ENCODE measurements at regions not wholly inside any gene's neighbourhood (a gene's known extent, or its start where the extent isn't known, plus 50 kb on each side); places are given as distances from the start of the nearest gene placed in this dataset.

- Histone ChIP-seq H3K4me1 (no peaks in the 10 kb centered on the region), H3K27ac (no peak overlapping the region), H3K36me3 (no peaks in the 10 kb centered on the region), H3K4me3 (no peak overlapping the region), H3K9me3 (no peaks in the 10 kb centered on the region), H3K27me3 (no peaks in the 10 kb centered on the region)
- FAIRE-seq, result no peak
- ATAC-seq, result no peak
- DNase-seq, result no peak
- 47 to 52% methylated on average over 8 of the region's 8 CpGs for WGBS, 2 donors
- no peak for TF ChIP-seq CTCF (IDR thresholded peaks at IDR 0.05)
- intact Hi-C loops (cut with DNase I), result no loop called here
Observed at GRCh38 chr2:15826273-15826717, 114.1 kb upstream of the MYCN start.

DNA sequence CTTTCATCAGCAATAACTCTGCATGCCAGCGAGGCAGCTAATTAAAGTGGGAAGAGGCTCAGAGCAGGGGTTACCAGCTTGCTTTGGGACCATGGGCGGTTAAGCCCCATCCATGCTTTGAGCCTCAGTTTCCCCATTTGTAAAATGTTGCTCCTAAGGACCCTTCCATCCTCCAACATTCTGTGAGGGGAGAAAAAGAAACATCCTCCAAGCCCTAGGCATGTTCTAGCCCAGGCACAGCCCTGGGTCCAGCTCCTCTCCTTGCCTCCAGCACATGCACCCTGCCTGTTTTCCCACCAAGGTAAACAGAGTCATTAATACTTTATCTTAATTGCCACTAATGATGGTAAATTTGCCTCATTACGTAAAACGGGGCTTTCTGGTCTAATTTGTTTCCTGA lies 113.3 kb upstream of the MYCN start:
- 74 to 75% methylated on average over 4 of the region's 4 CpGs for WGBS, 2 donors
- Histone ChIP-seq H3K9me3 (no peaks in the 10 kb centered on the region), H3K27ac (no peak overlapping the region), H3K27me3 (no peaks in the 10 kb centered on the region), H3K36me3 (no peaks in the 10 kb centered on the region), H3K4me3 (no peak overlapping the region), H3K4me1 (no peaks in the 10 kb centered on the region)
- intact Hi-C loops (cut with DNase I), result no loop called here
- TF ChIP-seq CTCF (IDR thresholded peaks at IDR 0.05), result no peak
- ATAC-seq (no peak), FAIRE-seq (no peak), DNase-seq (no peak)

- Histone ChIP-seq H3K4me1 (no peaks in the 10 kb centered on the region), H3K27me3 (no peaks in the 10 kb centered on the region), H3K9me3 (no peaks in the 10 kb centered on the region), H3K27ac (no peak overlapping the region), H3K4me3 (no peak overlapping the region), H3K36me3 (no peaks in the 10 kb centered on the region)
- 79 to 90% methylated on average over 5 of the region's 5 CpGs for WGBS, 2 donors
- ATAC-seq, result no peak
- intact Hi-C loops (cut with DNase I), result no loop called here
- no peak for DNase-seq
- no peak for FAIRE-seq
- TF ChIP-seq CTCF (IDR thresholded peaks at IDR 0.05), result no peak
Observed at GRCh38 chr2:15828576-15828975, 111.8 kb upstream of the MYCN start.

DNA sequence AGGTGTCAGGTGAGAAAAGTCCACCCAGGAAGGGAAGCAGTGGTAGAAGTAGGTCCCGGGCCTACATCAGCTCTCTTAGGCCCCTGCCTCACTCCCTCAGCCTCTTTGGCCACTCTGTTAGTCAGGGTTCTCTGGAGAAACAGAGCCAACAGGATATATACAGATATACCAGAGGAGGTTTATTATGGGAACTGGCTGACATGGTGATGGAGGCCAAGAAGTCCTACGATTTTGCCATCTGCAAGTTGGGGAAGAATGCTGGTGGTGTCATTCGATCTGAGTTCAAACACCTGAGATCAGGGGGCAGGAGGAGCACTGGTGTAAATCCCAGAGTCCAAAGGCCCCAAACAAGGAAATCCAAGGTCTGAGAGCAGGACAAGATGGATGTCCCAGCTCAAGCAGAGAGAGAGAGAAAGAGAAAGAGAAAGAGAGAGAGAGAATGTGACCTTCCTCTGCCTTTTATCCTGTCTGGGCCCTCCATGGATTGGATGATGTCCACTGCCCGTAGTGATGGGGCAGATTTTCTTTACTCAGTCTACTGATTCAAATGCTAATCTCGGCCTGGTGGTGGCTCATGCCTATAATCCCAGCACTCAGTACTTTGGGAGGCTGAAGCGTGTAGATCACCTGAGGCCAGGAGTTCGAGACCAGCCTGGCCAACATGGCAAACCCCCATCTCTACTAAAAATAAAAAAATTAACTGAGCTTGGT lies 111.1 kb upstream of the MYCN start:
- 82 to 88% methylated on average over 7 of the region's 7 CpGs for WGBS, 2 donors
- H3K4me1 ChIP-seq, result no peaks in the 10 kb centered on the region
- ATAC-seq (no peak), DNase-seq (no peak), FAIRE-seq (no peak)
- no peak overlapping the region for H3K27ac ChIP-seq
- H3K9me3 ChIP-seq, result no peaks in the 10 kb centered on the region
- no peak for TF ChIP-seq CTCF (IDR thresholded peaks at IDR 0.05)
- H3K27me3 ChIP-seq, result no peaks in the 10 kb centered on the region
- H3K4me3 ChIP-seq, result no peak overlapping the region
- intact Hi-C loops (cut with DNase I), result no loop called here
- H3K36me3 ChIP-seq, result no peaks in the 10 kb centered on the region

DNA sequence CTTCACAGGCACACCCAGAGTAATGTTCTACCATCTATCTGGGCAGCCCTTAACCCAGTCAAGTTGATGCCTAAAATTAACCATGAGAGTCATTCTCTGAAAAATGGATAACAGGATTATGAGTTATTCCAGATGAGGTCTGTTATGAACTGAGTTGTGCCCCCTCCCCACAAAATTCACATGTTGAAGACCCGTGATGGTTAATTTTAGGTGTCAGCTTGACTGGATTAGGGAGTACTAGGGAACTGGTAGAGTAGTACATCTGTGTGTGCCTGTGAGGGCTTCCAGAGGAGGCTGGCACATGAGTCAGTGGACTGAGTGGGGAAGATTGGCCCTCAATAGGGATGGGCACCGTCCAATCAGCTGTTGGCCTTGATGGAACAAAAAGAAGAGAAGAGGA lies 110.4 kb upstream of the MYCN start:
- TF ChIP-seq CTCF (IDR thresholded peaks at IDR 0.05), result no peak

More for the DNA sequence above, 110.4 kb upstream of the MYCN start:
- H3K27ac ChIP-seq, result no peak overlapping the region
- no peaks in the 10 kb centered on the region for H3K4me1 ChIP-seq
- FAIRE-seq (no peak), DNase-seq (no peak), ATAC-seq (no peak)
- no peaks in the 10 kb centered on the region for H3K27me3 ChIP-seq
- H3K9me3 ChIP-seq, result no peaks in the 10 kb centered on the region
- 79 to 85% methylated on average over 2 of the region's 2 CpGs for WGBS, 2 donors
- no peaks in the 10 kb centered on the region for H3K36me3 ChIP-seq
- no peak overlapping the region for H3K4me3 ChIP-seq
- intact Hi-C loops (cut with DNase I), result no loop called here
